Lower lobe of right lung (tissue), 2 donors: ENCODE measurements at regions not wholly inside any gene's neighbourhood (a gene's known extent, or its start where the extent isn't known, plus 50 kb on each side); places are given as distances from the start of the nearest gene placed in this dataset.

Experiments
- ATAC-seq, 2 donors: fragments of 200-7000 bp; cut with Tn5 transposase; one replicate each; pipeline ENCODE4 v1.9.1; 2020 to 2022; ENCODE audit warnings: mild to moderate bottlenecking in 2 of 2, moderate library complexity in 2 of 2
- DNase-seq: peaks from one replicate; pipeline ENCODE4 v3.0.0-alpha.2; 2020
- H3K27ac ChIP-seq: fragments of 200-600 bp; one replicate; pipeline ENCODE4 v1.8.0; 2022
- H3K27me3 ChIP-seq: fragments of 200-600 bp; one replicate; pipeline ENCODE4 v1.8.0; 2022; ENCODE audit warnings: low read depth
- H3K36me3 ChIP-seq: fragments of 200-600 bp; one replicate; pipeline ENCODE4 v1.8.0; 2022; ENCODE audit warnings: mild to moderate bottlenecking
- H3K4me1 ChIP-seq: fragments of 200-600 bp; one replicate; pipeline ENCODE4 v1.8.0; 2022
- H3K4me3 ChIP-seq: fragments of 200-600 bp; one replicate; pipeline ENCODE4 v1.8.0; 2022; ENCODE audit warnings: mild to moderate bottlenecking
- H3K9me3 ChIP-seq: fragments of 200-600 bp; one replicate; pipeline ENCODE4 v1.8.0; 2022
- CTCF ChIP-seq: fragments of 200-600 bp; IDR thresholded peaks from one replicate; pipeline ENCODE4 v1.8.0; 2022; ENCODE audit warnings: antibody characterized with exemption, mild to moderate bottlenecking
- intact Hi-C: fragments of 100-400 bp; cut with DNase I; formaldehyde crosslinking; loops from one replicate; pipeline ENCODE4 v1.11.0; 2022
- donor health status: DM: no; HTN: yes; CAD: no; lungs with severe emphysema.

DNA sequence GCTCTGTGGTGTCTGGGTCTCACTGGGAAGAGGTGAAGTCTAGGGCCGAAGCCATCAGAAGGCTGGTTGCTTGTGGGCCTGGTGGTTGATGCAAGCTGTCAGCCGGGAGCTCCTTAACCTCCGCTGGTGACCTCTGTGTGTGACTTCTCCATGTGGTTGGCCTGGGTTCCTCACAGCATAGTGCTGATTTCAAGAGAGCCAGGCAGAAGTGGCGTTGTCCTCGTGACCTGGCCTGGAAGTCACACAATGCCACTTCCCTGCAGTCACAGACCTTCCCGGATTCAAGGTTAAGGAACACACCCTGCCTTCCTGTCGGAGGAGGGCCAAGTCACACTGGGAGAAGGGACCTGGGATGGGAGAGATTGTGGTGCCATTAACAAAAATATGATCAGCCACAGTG is 303.7 kb upstream of the HS6ST1 start:
- no peak overlapping the region for H3K27ac ChIP-seq
- intact Hi-C loops: no loop called here
- DNase-seq (peak; percentile 72), ATAC-seq (peak; percentile 68 to 69)
- H3K36me3 ChIP-seq: no peaks in the 10 kb centered on the region
- H3K4me3 ChIP-seq: no peak overlapping the region
- no peaks in the 10 kb centered on the region for H3K9me3 ChIP-seq
- no peak for TF ChIP-seq CTCF
- H3K27me3 ChIP-seq: no peaks in the 10 kb centered on the region
- H3K4me1 ChIP-seq: no peaks in the 10 kb centered on the region

- H3K27ac ChIP-seq: no peak overlapping the region
- no peaks in the 10 kb centered on the region for H3K27me3 ChIP-seq
- ATAC-seq (no peak), DNase-seq (peak; percentile 24)
- H3K9me3 ChIP-seq: no peaks in the 10 kb centered on the region
- intact Hi-C loops: no loop called here
- H3K4me1 ChIP-seq: no peaks in the 10 kb centered on the region
- no peaks in the 10 kb centered on the region for H3K36me3 ChIP-seq
- TF ChIP-seq CTCF: no peak
- no peak overlapping the region for H3K4me3 ChIP-seq
Measured at GRCh38 chr2:128622955-128623620, 304.4 kb upstream of the HS6ST1 start.

DNA sequence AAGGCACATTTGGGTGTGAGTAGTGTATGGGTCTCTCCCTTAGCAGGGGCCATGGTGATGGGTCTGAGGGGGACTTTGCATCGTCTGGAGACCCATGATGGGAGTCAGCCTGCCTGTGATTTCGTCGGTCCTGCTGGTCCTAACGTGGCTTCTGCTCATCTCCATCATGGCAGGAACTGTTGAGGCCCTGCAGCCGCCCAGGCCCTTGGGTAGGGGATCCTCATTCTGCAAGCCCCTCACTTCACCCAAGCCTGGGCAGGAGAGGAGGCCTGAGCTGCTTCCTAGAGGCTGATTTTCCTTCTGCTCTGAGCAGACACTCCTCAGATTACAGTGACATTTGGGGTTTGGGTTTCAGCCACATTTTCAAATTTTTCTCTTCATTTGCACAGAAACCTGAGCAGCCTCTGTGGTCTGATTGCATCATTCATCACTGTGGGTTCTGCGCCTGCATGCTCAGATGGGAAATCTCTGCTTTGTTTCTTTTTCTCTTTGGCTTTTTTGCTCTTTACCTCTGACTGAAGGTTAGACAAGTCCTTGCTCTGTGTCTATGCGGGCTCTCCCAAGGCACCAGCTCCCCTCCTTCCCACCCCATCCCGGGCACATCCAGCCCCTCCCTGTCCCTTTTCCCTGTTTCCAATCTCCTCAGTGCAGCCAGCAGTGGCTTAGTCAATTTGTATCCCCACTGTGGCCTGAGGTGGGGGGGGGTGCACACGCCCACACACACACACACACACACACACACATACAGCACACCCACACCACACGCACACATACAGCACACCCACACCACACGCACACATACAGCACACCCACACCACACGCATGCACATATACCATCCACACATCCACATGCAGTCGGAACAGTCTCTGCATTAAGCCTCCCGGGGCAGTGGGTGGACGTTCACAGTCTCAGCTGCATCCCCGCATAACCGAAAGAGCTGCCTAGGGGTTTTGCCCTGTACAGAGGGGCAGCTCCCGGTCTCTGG is 305.4 kb upstream of the HS6ST1 start:
- ATAC-seq (no peak), DNase-seq (peak; percentile 18)
- intact Hi-C loops: no loop called here

DNA sequence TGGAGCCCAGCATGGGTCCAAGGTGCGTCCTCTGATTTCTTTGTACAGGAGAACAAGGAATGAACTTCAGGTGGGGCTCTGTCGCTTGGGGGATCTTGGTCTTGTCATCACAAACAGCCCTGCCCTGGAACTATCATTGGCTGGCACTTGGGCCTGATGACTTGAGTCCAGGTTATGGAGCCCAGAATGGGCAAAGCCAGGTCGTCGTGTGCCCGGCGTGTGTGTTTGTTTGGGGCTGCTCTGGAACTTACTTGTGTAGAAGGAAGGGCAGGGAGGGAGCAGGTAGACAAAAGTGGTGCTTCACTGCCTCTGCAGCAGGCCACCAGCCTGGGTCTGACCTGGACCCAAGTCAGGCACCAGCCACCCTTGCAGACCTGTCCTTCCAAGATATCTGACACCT is 306.3 kb upstream of the HS6ST1 start:
- intact Hi-C loops: no loop called here
- no peaks in the 10 kb centered on the region for H3K9me3 ChIP-seq
- H3K4me1 ChIP-seq: no peaks in the 10 kb centered on the region
- no peak for TF ChIP-seq CTCF
- no peak for ATAC-seq
- no peak overlapping the region for H3K4me3 ChIP-seq
- DNase-seq: peak; percentile 21
- no peaks in the 10 kb centered on the region for H3K36me3 ChIP-seq
- H3K27ac ChIP-seq: no peak overlapping the region
- H3K27me3 ChIP-seq: no peaks in the 10 kb centered on the region

More for the DNA sequence above, 305.4 kb upstream of the HS6ST1 start:
- H3K36me3 ChIP-seq: no peaks in the 10 kb centered on the region
- no peaks in the 10 kb centered on the region for H3K4me1 ChIP-seq
- no peaks in the 10 kb centered on the region for H3K27me3 ChIP-seq
- no peak overlapping the region for H3K4me3 ChIP-seq
- H3K9me3 ChIP-seq: no peaks in the 10 kb centered on the region
- H3K27ac ChIP-seq: no peak overlapping the region
- no peak for TF ChIP-seq CTCF

DNA sequence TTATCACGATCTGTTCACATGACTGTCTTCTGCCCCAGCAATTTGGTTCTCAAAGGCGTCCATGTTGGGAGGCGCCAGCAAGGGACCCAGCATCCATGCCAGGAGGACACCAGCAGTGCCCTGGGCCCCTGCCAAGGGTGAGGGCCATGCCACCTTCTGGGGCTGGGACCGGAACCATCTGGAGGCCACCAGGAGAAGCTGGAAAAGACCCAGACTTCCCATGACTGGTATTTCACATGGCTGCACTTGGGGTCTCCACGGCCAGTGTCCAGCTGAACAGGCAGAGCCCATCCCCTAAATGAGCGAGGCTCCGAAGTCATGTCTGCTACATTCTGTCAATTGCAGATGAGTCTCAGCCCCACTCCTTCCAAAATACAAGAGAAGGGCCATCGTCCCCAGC is 306.8 kb upstream of the HS6ST1 start:
- intact Hi-C loops: no loop called here
- H3K4me3 ChIP-seq: no peak overlapping the region
- ATAC-seq: no peak
- no peaks in the 10 kb centered on the region for H3K27me3 ChIP-seq
- peak; percentile 37 for DNase-seq
- no peaks in the 10 kb centered on the region for H3K36me3 ChIP-seq
- H3K4me1 ChIP-seq: no peaks in the 10 kb centered on the region
- no peaks in the 10 kb centered on the region for H3K9me3 ChIP-seq
- H3K27ac ChIP-seq: no peak overlapping the region
- no peak for TF ChIP-seq CTCF
